H1 (cell line): ENCODE measurements at regions not wholly inside any gene's neighbourhood (a gene's known extent, or its start where the extent isn't known, plus 50 kb on each side); places are given as distances from the start of the nearest gene placed in this dataset.

Experiments
- CTCF ChIA-PET: fragments of 300-600 bp; sonication (Branson Sonifier 250); formaldehyde crosslinking; loops from one replicate; lab custom pipeline; 2021; ENCODE audit not compliant: partially characterized antibody; lab: Charles Lee
- POLR2A ChIA-PET: fragments of 300-600 bp; sonication (Branson Sonifier 250); formaldehyde crosslinking; loops from one replicate; lab custom pipeline; 2021; ENCODE audit warnings: inconsistent platforms; ENCODE audit not compliant: partially characterized antibody; lab: Charles Lee
- DNase-seq, 2 experiments: peaks; one replicate each; pipeline versions ENCODE4 v3.0.0 to v3.0.0-alpha.2; 2010 to 2022; ENCODE audit warnings: low spot score in 2 of 2, low read depth in 1 of 2, mixed read lengths in 1 of 2
- FAIRE-seq: peaks from 2 replicates; lab custom pipeline; 2011; peaks lifted over from hg19 to GRCh38; lab: Jason Lieb, UNC
- H2AFZ ChIP-seq: 2 replicates; pipeline ENCODE4 v1.8.1; 2012; ENCODE audit warnings: low read length, inconsistent platforms
- H2AK5ac ChIP-seq: 2 replicates; pipeline ENCODE4 v1.6.1; 2013; ENCODE audit warnings: low read depth, low read length
- H2BK120ac ChIP-seq: replicated peaks from 2 replicates; pipeline ENCODE3; 2013; ENCODE audit warnings: low read depth, low read length, inconsistent platforms
- H2BK12ac ChIP-seq: 2 replicates; pipeline ENCODE4 v1.6.1; 2013; ENCODE audit warnings: low read depth, low read length
- H2BK15ac ChIP-seq: 2 replicates; pipeline ENCODE4 v1.6.1; 2013; ENCODE audit warnings: low read length
- H2BK20ac ChIP-seq: 2 replicates; pipeline ENCODE4 v1.6.1; 2013; ENCODE audit warnings: low read length
- H2BK5ac ChIP-seq: 2 replicates; pipeline ENCODE4 v1.6.1; 2013; ENCODE audit warnings: low read depth, low read length
- H3K14ac ChIP-seq: 2 replicates; pipeline ENCODE4 v1.6.1; 2013; ENCODE audit warnings: inconsistent platforms; ENCODE audit not compliant: insufficient read length
- H3K18ac ChIP-seq: 2 replicates; pipeline ENCODE4 v1.6.1; 2013; ENCODE audit warnings: low read length; ENCODE audit errors: extremely low read depth
- H3K23ac ChIP-seq: 2 replicates; pipeline ENCODE4 v1.6.1; 2013; ENCODE audit warnings: inconsistent platforms; ENCODE audit not compliant: insufficient read length
- H3K23me2 ChIP-seq: 2 replicates; pipeline ENCODE4 v1.6.1; 2013; ENCODE audit warnings: low read depth, low read length
- H3K27ac ChIP-seq: 2 replicates; pipeline ENCODE4 v1.6.1; 2011; ENCODE audit warnings: low read depth, low read length, inconsistent platforms
- H3K27me3 ChIP-seq, 4 experiments: replicated peaks in 1 of 4; 1 replicate in 1 of 4; 2 replicates in 3 of 4; pipeline versions ENCODE4 v1.6.1 to v1.8.1; 2011 to 2013; ENCODE audit warnings: low read length in 3 of 4, mild to moderate bottlenecking in 3 of 4, inconsistent platforms in 2 of 4, mixed read lengths in 2 of 4, moderate library complexity in 1 of 4; ENCODE audit not compliant: control insufficient read depth in 3 of 4, insufficient read depth in 3 of 4; ENCODE audit errors: extremely low read depth in 1 of 4
- H3K36me3 ChIP-seq, 4 experiments: 2 replicates each; pipeline versions ENCODE4 v1.6.1 to v1.8.1; 2011 to 2013; ENCODE audit warnings: mild to moderate bottlenecking in 4 of 4, low read length in 3 of 4, moderate library complexity in 2 of 4, control low read depth in 1 of 4, inconsistent platforms in 1 of 4; ENCODE audit not compliant: insufficient read depth in 4 of 4, control insufficient read depth in 2 of 4
- H3K4ac ChIP-seq: replicated peaks from 2 replicates; pipeline ENCODE3; 2013; ENCODE audit warnings: low read length, low read depth, mixed read lengths, inconsistent platforms; ENCODE audit not compliant: insufficient read length
- H3K4me1 ChIP-seq, 4 experiments: replicated peaks in 1 of 4; 1 replicate in 1 of 4; 2 replicates in 3 of 4; pipeline versions ENCODE4 v1.6.1 to v1.8.1; 2011 to 2013; ENCODE audit warnings: low read length in 3 of 4, inconsistent platforms in 2 of 4, mixed read lengths in 1 of 4; ENCODE audit not compliant: insufficient read depth in 4 of 4, control insufficient read depth in 3 of 4
- H3K4me2 ChIP-seq, 2 experiments: 2 replicates each; pipeline versions ENCODE4 v1.6.1 to v1.8.1; 2011 to 2013; ENCODE audit warnings: low read depth in 2 of 2, low read length in 2 of 2, control low read depth in 1 of 2, inconsistent platforms in 1 of 2, mild to moderate bottlenecking in 1 of 2; ENCODE audit not compliant: insufficient read depth in 1 of 2
- H3K4me3 ChIP-seq, 4 experiments: fragments of 200-600, 300-600 bp in 1 of 4; sonication (generic), shearing (Covaris generic), sonication (Bioruptor Twin) in 1 of 4; 2 replicates each; pipeline versions ENCODE4 v1.5.1 to v1.8.1; 2011 to 2016; ENCODE audit warnings: low read length in 4 of 4, low read depth in 3 of 4, control low read depth in 2 of 4, inconsistent platforms in 2 of 4, mild to moderate bottlenecking in 2 of 4, mixed read lengths in 1 of 4, moderate library complexity in 1 of 4; ENCODE audit not compliant: insufficient read depth in 2 of 4; ENCODE audit errors: extremely low read depth in 1 of 4
- H3K56ac ChIP-seq: replicated peaks from 2 replicates; pipeline ENCODE3; 2013; ENCODE audit warnings: low read depth, mild to moderate bottlenecking, mixed read lengths, low read length, inconsistent platforms; ENCODE audit not compliant: insufficient read length
- H3K79me1 ChIP-seq: 2 replicates; pipeline ENCODE4 v1.6.1; 2013; ENCODE audit warnings: low read depth, low read length, control low read depth
- H3K79me2 ChIP-seq, 2 experiments: 2 replicates each; pipeline versions ENCODE4 v1.6.1 to v1.8.1; 2012 to 2013; ENCODE audit warnings: low read length in 2 of 2, mild to moderate bottlenecking in 2 of 2, inconsistent platforms in 1 of 2; ENCODE audit not compliant: insufficient read depth in 2 of 2, control insufficient read depth in 1 of 2
- H3K9ac ChIP-seq, 4 experiments: replicated peaks in 1 of 4; 1 replicate in 1 of 4; 2 replicates in 3 of 4; pipeline versions ENCODE4 v1.6.1 to v1.8.1; 2011 to 2013; ENCODE audit warnings: low read depth in 3 of 4, low read length in 3 of 4, control low read depth in 2 of 4, mild to moderate bottlenecking in 2 of 4, moderate library complexity in 2 of 4, inconsistent platforms in 1 of 4; ENCODE audit errors: extremely low read depth in 1 of 4
- H3K9me3 ChIP-seq, 2 experiments: 2 replicates each; pipeline versions ENCODE4 v1.6.1 to v1.8.1; 2012 to 2013; ENCODE audit warnings: mild to moderate bottlenecking in 2 of 2, moderate library complexity in 2 of 2, control low read depth in 1 of 2, inconsistent platforms in 1 of 2, low read depth in 1 of 2, low read length in 1 of 2, mixed read lengths in 1 of 2; ENCODE audit not compliant: insufficient read depth in 2 of 2
- H4K20me1 ChIP-seq, 2 experiments: replicated peaks in 1 of 2; 2 replicates each; pipeline versions ENCODE3 to v1.8.1; 2011 to 2013; ENCODE audit warnings: inconsistent platforms in 2 of 2, low read length in 2 of 2, mild to moderate bottlenecking in 1 of 2; ENCODE audit not compliant: insufficient read depth in 2 of 2, control insufficient read depth in 1 of 2
- H4K5ac ChIP-seq: 2 replicates; pipeline ENCODE4 v1.6.1; 2013; ENCODE audit warnings: low read length, low read depth, mixed read lengths, inconsistent platforms; ENCODE audit not compliant: insufficient read length
- H4K8ac ChIP-seq: 2 replicates; pipeline ENCODE4 v1.8.0; 2013; ENCODE audit warnings: mild to moderate bottlenecking, moderate library complexity, low read length, inconsistent platforms; ENCODE audit not compliant: insufficient read depth; ENCODE audit errors: extremely low read depth
- H4K91ac ChIP-seq: replicated peaks from 2 replicates; pipeline ENCODE3; 2013; ENCODE audit warnings: low read length, mixed read lengths, inconsistent platforms; ENCODE audit not compliant: insufficient read length
- BRCA1 ChIP-seq: IDR thresholded peaks from 2 replicates; pipeline ENCODE4 v1.6.1; 2012; ENCODE audit warnings: low read depth, low read length, improper control_type of control experiment
- CBX8 ChIP-seq: fragments of 300-800, 300-1000 bp; sonication (generic); IDR thresholded peaks from 2 replicates; pipeline ENCODE4 v1.7.1; 2016; ENCODE audit warnings: low read depth, low read length, borderline replicate concordance
- CREB1 ChIP-seq: IDR thresholded peaks from 2 replicates; pipeline ENCODE4 v1.6.1; 2012; ENCODE audit warnings: inconsistent platforms
- CTBP2 ChIP-seq: IDR thresholded peaks from 2 replicates; pipeline ENCODE4 v1.7.0; 2011; ENCODE audit warnings: borderline replicate concordance, mild to moderate bottlenecking, moderate library complexity, mixed read lengths, low read length; ENCODE audit not compliant: insufficient read depth, insufficient read length
- JUN ChIP-seq: IDR thresholded peaks from 2 replicates; pipeline ENCODE4 v1.6.1; 2011; ENCODE audit warnings: low read depth, mild to moderate bottlenecking, improper control_type of control experiment, low read length
- NANOG ChIP-seq: IDR thresholded peaks from 2 replicates; pipeline ENCODE4 v1.6.1; 2011; ENCODE audit warnings: low read length, low read depth, mild to moderate bottlenecking, inconsistent platforms; ENCODE audit not compliant: insufficient read depth, poor library complexity, severe bottlenecking
- RBBP5 ChIP-seq: IDR thresholded peaks from 2 replicates; pipeline ENCODE4 v1.7.1; 2012; ENCODE audit warnings: low read depth, mild to moderate bottlenecking, inconsistent platforms, low read length, moderate library complexity, borderline replicate concordance
- SP4 ChIP-seq: IDR thresholded peaks from 2 replicates; pipeline ENCODE4 v1.6.1; 2012; ENCODE audit warnings: low read length, inconsistent platforms
- SUZ12 ChIP-seq: fragments of 200-600 bp; sonication (generic); IDR thresholded peaks from 2 replicates; pipeline ENCODE4 v1.6.1; 2012; ENCODE audit warnings: mild to moderate bottlenecking, inconsistent platforms, low read length, moderate library complexity, mixed read lengths
- TAF7 ChIP-seq: optimal IDR thresholded peaks from 2 replicates; pipeline ENCODE3; 2011; ENCODE audit warnings: low read depth, mild to moderate bottlenecking, inconsistent platforms, low read length, moderate library complexity, borderline replicate concordance
- TCF12 ChIP-seq: IDR thresholded peaks from 2 replicates; pipeline ENCODE4 v1.6.1; 2011; ENCODE audit warnings: low read depth, mild to moderate bottlenecking, low read length
- WGBS, 2 experiments: shearing (Covaris generic) in 1 of 2; methylation state at CpG; one replicate each; pipeline versions ENCODE4 v1.1.6 to v1.1.7; 2013 to 2015; ENCODE audit warnings: low lambda C conversion rate in 2 of 2, mixed read lengths in 2 of 2, inconsistent platforms in 1 of 2, low coverage in 1 of 2, missing lambda C conversion rate in 1 of 2; ENCODE audit not compliant: insufficient replicate concordance in 2 of 2, insufficient coverage in 1 of 2, insufficient read length in 1 of 2; ENCODE audit errors: extremely low coverage in 1 of 2, missing lambda C conversion rate in 1 of 2; 5-methylcytosine and 5-hydroxymethylcytosine counted together
- TF ChIP-seq, protein P1 (sequence below): IDR thresholded peaks from 2 replicates; pipeline ENCODE4 v1.6.1; 2012; ENCODE audit warnings: inconsistent platforms
- TF ChIP-seq, protein P2 (sequence below): IDR thresholded peaks from 2 replicates; pipeline ENCODE4 v1.6.1; 2012; ENCODE audit warnings: inconsistent platforms

DNA sequence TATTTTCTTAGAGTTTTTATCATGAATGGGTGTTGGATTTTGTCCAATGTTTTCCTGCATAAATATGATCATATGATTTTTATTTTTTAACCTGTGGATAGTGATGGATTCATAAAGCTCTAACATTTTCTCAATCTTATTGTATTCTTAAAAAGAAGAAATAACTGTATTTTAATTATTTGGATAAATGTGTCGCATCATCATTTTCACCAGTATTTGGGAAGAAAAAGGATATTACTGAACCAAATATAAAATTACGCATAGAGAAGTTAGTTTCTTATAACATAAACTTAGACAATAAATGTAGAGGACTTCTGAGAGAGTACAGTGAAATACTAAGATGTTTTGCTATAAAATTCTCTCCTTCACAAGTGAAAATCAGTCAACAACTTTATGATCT, 126.0 kb upstream of the CHST9 start:
- WGBS, 2 experiments = 84% methylated on average over 2 of the region's 2 CpGs; no CpG with 5 or more reads in 1 of the 2 experiments
- no peak overlapping the region for H3K9ac ChIP-seq
- H4K91ac ChIP-seq = no peak overlapping the region
- H2BK20ac ChIP-seq = no peak overlapping the region
- no peak overlapping the region for H2AK5ac ChIP-seq
- H3K4me3 ChIP-seq = no peak overlapping the region
- no peaks in the 10 kb centered on the region for H3K27me3 ChIP-seq
- H3K23me2 ChIP-seq = no peaks in the 10 kb centered on the region
- H3K14ac ChIP-seq = no peak overlapping the region
- H4K8ac ChIP-seq = no peak overlapping the region
- ChIA-PET CTCF (no interaction called here), POLR2A (no interaction called here)
- no peak overlapping the region for H3K27ac ChIP-seq
- FAIRE-seq = no peak
- DNase-seq = no peak
- no peak overlapping the region for H2BK120ac ChIP-seq
- H2BK5ac ChIP-seq = no peak overlapping the region
- no peaks in the 10 kb centered on the region for H3K36me3 ChIP-seq
- H4K5ac ChIP-seq = no peak overlapping the region
- no peaks in the 10 kb centered on the region for H4K20me1 ChIP-seq
- no peaks in the 10 kb centered on the region for H3K79me2 ChIP-seq
- no peaks in the 10 kb centered on the region for H3K4me1 ChIP-seq
- H3K79me1 ChIP-seq = no peaks in the 10 kb centered on the region
- no peak overlapping the region for H2AFZ ChIP-seq
- no peak overlapping the region for H3K56ac ChIP-seq
- no peak overlapping the region for H3K23ac ChIP-seq
- H3K9me3 ChIP-seq = 0 out of 4 replicates have a peak, but pooled peaks cover 0 to 4% of the 10 kb centered on the region in 2 experiments
- no peak overlapping the region for H2BK12ac ChIP-seq
- H3K4me2 ChIP-seq = no peak overlapping the region
- no peak overlapping the region for H3K4ac ChIP-seq
- no peak overlapping the region for H3K18ac ChIP-seq
- H2BK15ac ChIP-seq = no peak overlapping the region
- TF ChIP-seq, protein P1, sequence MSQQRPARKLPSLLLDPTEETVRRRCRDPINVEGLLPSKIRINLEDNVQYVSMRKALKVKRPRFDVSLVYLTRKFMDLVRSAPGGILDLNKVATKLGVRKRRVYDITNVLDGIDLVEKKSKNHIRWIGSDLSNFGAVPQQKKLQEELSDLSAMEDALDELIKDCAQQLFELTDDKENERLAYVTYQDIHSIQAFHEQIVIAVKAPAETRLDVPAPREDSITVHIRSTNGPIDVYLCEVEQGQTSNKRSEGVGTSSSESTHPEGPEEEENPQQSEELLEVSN = no peak
- no peak for TF ChIP-seq SP4
- TF ChIP-seq TCF12 = no peak
- no peak for TF ChIP-seq BRCA1
- no peak for TF ChIP-seq CTBP2
- TF ChIP-seq SUZ12 = no peak
- TF ChIP-seq CREB1 = no peak
- TF ChIP-seq NANOG = no peak
- TF ChIP-seq JUN = no peak
- no peak for TF ChIP-seq RBBP5
- no peak for TF ChIP-seq TAF7
- TF ChIP-seq, protein P2, sequence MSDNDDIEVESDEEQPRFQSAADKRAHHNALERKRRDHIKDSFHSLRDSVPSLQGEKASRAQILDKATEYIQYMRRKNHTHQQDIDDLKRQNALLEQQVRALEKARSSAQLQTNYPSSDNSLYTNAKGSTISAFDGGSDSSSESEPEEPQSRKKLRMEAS = no peak
- no peak for TF ChIP-seq CBX8
